PC-3 (cell line): ENCODE measurements at regions not wholly inside any gene's neighbourhood (a gene's known extent, or its start where the extent isn't known, plus 50 kb on each side); places are given as distances from the start of the nearest gene placed in this dataset.
"Not testable (repeated sequence)": the region's sequence is repeated elsewhere in the genome, so short reads cannot be mapped to it uniquely, and the experiment has no call there.

Source experiments
- ATAC-seq: fragments of 200-7000 bp; cut with Tn5 transposase; 2 replicates; pipeline ENCODE4 v1.9.1; 2020; ENCODE audit warnings: mild to moderate bottlenecking, moderate library complexity
- BruUV-seq: library from RNA; stranded (reverse); fragments of 400-500 nt; replicated peaks from 2 replicates; lab custom pipeline; 2021; lab: Mats Ljungman, UMichigan
- CTCF ChIA-PET: fragments of 300-600 bp; sonication (Branson Sonifier 250); formaldehyde crosslinking; loops from one replicate; lab custom pipeline; 2022; ENCODE audit warnings: antibody characterized with exemption; lab: Charles Lee
- POLR2A ChIA-PET: fragments of 300-600 bp; sonication (Branson Sonifier 250); formaldehyde crosslinking; loops from one replicate; lab custom pipeline; 2022; ENCODE audit warnings: antibody characterized with exemption; ENCODE audit not compliant: unreplicated experiment; lab: Charles Lee
- DNase-seq: peaks from one replicate; pipeline ENCODE4 v3.0.0-alpha.2; 2015
- H2AFZ ChIP-seq: fragments of 300-600 bp; sonication (generic); 2 replicates; pipeline ENCODE4 v1.6.0; 2016; ENCODE audit warnings: antibody characterized with exemption, low read length
- H3F3A ChIP-seq: fragments of 300-600 bp; sonication (generic); one replicate; pipeline ENCODE4 v1.6.0; 2017; ENCODE audit warnings: antibody characterized with exemption, low read length, control low read depth, mild to moderate bottlenecking; ENCODE audit not compliant: unreplicated experiment
- H3K27ac ChIP-seq: fragments of 300-600 bp; sonication (generic); 2 replicates; pipeline ENCODE4 v1.5.1; 2016; ENCODE audit warnings: mild to moderate bottlenecking, low read length
- H3K27me3 ChIP-seq: fragments of 300-600 bp; sonication (generic); 2 replicates; pipeline ENCODE4 v1.6.1; 2016; ENCODE audit warnings: low read length, mixed read lengths
- H3K36me3 ChIP-seq: fragments of 300-600 bp; sonication (generic); 2 replicates; pipeline ENCODE4 v1.6.1; 2016; ENCODE audit warnings: low read depth, mixed run types, low read length, mixed read lengths
- H3K4me1 ChIP-seq: fragments of 300-600 bp; sonication (generic); 2 replicates; pipeline ENCODE4 v1.5.1; 2016; ENCODE audit warnings: low read length; ENCODE audit not compliant: insufficient read depth
- H3K4me2 ChIP-seq: fragments of 300-600 bp; sonication (generic); 2 replicates; pipeline ENCODE4 v1.6.0; 2016; ENCODE audit warnings: low read length
- H3K4me3 ChIP-seq: fragments of 300-600 bp; sonication (generic); 2 replicates; pipeline ENCODE4 v1.5.1; 2016; ENCODE audit warnings: mild to moderate bottlenecking, low read length, mixed read lengths
- H3K79me2 ChIP-seq: fragments of 300-600 bp; sonication (generic); 2 replicates; pipeline ENCODE4 v1.6.1; 2017; ENCODE audit warnings: low read length, mixed read lengths
- H3K9ac ChIP-seq: fragments of 300-600 bp; sonication (generic); 2 replicates; pipeline ENCODE4 v1.6.0; 2016; ENCODE audit warnings: mild to moderate bottlenecking, low read length
- H3K9me2 ChIP-seq: fragments of 300-600 bp; sonication (generic); replicated peaks from 2 replicates; pipeline ENCODE4 v1.6.1; 2016; ENCODE audit warnings: mixed run types, low read length, mixed read lengths
- H3K9me3 ChIP-seq: fragments of 300-600 bp; sonication (generic); 2 replicates; pipeline ENCODE4 v1.6.1; 2016; ENCODE audit warnings: low read length, mixed read lengths
- H4K20me1 ChIP-seq: fragments of 300-600 bp; sonication (generic); 2 replicates; pipeline ENCODE4 v1.6.1; 2016; ENCODE audit warnings: low read length, mixed read lengths
- CTCF ChIP-seq: fragments of 300-600 bp; sonication (generic); conservative IDR thresholded peaks from 2 replicates; pipeline ENCODE4 v1.5.1; 2017; ENCODE audit warnings: antibody characterized with exemption, low read depth, mild to moderate bottlenecking, low read length
- intact Hi-C: fragments of 100-400 bp; cut with micrococcal nuclease; formaldehyde crosslinking; loops from 2 replicates; pipeline ENCODE4 v1.9.0; 2023

- H3K27me3 ChIP-seq, H3K9ac ChIP-seq, BruUV-seq, H3K4me1 ChIP-seq, H2AFZ ChIP-seq, CTCF ChIA-PET, H3F3A ChIP-seq, H3K9me3 ChIP-seq, intact Hi-C loops, H3K36me3 ChIP-seq, H3K9me2 ChIP-seq, H3K4me3 ChIP-seq, DNase-seq, H3K79me2 ChIP-seq, H4K20me1 ChIP-seq, POLR2A ChIA-PET, H3K27ac ChIP-seq, H3K4me2 ChIP-seq: not testable (repeated sequence)
- peak; percentile 28; the same call in 1 of the 2 replicates for TF ChIP-seq CTCF
- ATAC-seq = peak; percentile 31; the same call in 1 of the 2 replicates
These were observed 2334.6 kb downstream of the EPHA3 start for GRCh38 chr3:91442063-91442462.

GRCh38 chr3:91442483-91442882 is 2335.1 kb downstream of the EPHA3 start:
- H4K20me1 ChIP-seq, H3K27me3 ChIP-seq, H3K4me3 ChIP-seq, intact Hi-C loops, DNase-seq, CTCF ChIA-PET, H3K4me2 ChIP-seq, H3K79me2 ChIP-seq, H3K27ac ChIP-seq, H3K9ac ChIP-seq, H3K9me2 ChIP-seq, ATAC-seq, H3K4me1 ChIP-seq, H3F3A ChIP-seq, H3K9me3 ChIP-seq, H3K36me3 ChIP-seq, H2AFZ ChIP-seq, POLR2A ChIA-PET, BruUV-seq: not testable (repeated sequence)

- H3K4me3 ChIP-seq, H3K9ac ChIP-seq, H3K9me3 ChIP-seq, DNase-seq, POLR2A ChIA-PET, H3K27me3 ChIP-seq, H3K4me2 ChIP-seq, H3K9me2 ChIP-seq, BruUV-seq, H2AFZ ChIP-seq, intact Hi-C loops, H3F3A ChIP-seq, H3K36me3 ChIP-seq, H3K4me1 ChIP-seq, H3K79me2 ChIP-seq, CTCF ChIA-PET, H3K27ac ChIP-seq, H4K20me1 ChIP-seq, ATAC-seq: not testable (repeated sequence)
These were observed 2341.0 kb downstream of the EPHA3 start for GRCh38 chr3:91448379-91448778.

GRCh38 chr3:91466517-91466916 is 2359.1 kb downstream of the EPHA3 start:
- H4K20me1 ChIP-seq, BruUV-seq, H3F3A ChIP-seq, ATAC-seq, H3K4me3 ChIP-seq, H2AFZ ChIP-seq, H3K9me3 ChIP-seq, H3K36me3 ChIP-seq, DNase-seq, H3K27me3 ChIP-seq, H3K9ac ChIP-seq, CTCF ChIA-PET, H3K4me1 ChIP-seq, POLR2A ChIA-PET, intact Hi-C loops, H3K4me2 ChIP-seq, H3K27ac ChIP-seq, H3K9me2 ChIP-seq, H3K79me2 ChIP-seq: not testable (repeated sequence)

GRCh38 chr3:91469251-91469650 is 2361.8 kb downstream of the EPHA3 start:
- H3K9me2 ChIP-seq, CTCF ChIA-PET, DNase-seq, H3K9me3 ChIP-seq, H2AFZ ChIP-seq, H3K27me3 ChIP-seq, H3K36me3 ChIP-seq, ATAC-seq, intact Hi-C loops, H3F3A ChIP-seq, BruUV-seq, H3K9ac ChIP-seq, H3K4me3 ChIP-seq, H4K20me1 ChIP-seq, H3K4me2 ChIP-seq, H3K27ac ChIP-seq, H3K4me1 ChIP-seq, POLR2A ChIA-PET, H3K79me2 ChIP-seq: not testable (repeated sequence)

GRCh38 chr3:91485026-91485425 is 2377.6 kb downstream of the EPHA3 start:
- H4K20me1 ChIP-seq, BruUV-seq, H3F3A ChIP-seq, H3K36me3 ChIP-seq, H3K79me2 ChIP-seq, H3K4me3 ChIP-seq, H3K27ac ChIP-seq, H3K27me3 ChIP-seq, POLR2A ChIA-PET, H3K4me1 ChIP-seq, H3K4me2 ChIP-seq, CTCF ChIA-PET, H3K9me2 ChIP-seq, H3K9ac ChIP-seq, intact Hi-C loops, H3K9me3 ChIP-seq, H2AFZ ChIP-seq: not testable (repeated sequence)
- ATAC-seq (peak; percentile 81), DNase-seq (peak; percentile 37)
